ENCODE measurements at regions not wholly inside any gene's neighbourhood (a gene's known extent, or its start where the extent isn't known, plus 50 kb on each side); places are given as distances from the start of the nearest gene placed in this dataset.
"Not testable (repeated sequence)": the region's sequence is repeated elsewhere in the genome, so short reads cannot be mapped to it uniquely, and the experiment has no call there.

DNA sequence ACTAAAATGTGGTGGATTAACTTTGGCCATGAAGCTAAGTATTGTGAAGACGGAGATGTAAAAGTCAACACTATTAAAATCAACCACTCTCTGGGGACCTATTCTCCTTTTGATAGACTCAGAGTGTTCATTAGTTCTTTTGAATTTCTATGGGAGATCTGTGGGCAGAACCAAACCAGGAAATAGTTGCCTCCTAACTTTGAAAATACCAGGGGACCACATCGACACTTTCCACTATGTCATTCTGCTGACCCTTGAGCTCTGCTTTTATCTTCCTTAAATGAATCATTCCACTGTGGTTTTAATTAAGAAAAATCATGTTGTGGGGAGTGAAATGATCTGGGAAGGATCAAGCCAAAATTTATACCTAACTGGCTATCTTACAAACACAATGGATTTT is 960.5 kb downstream of the GATA3 start:
- DNase-seq = no peak

GRCh38 chr10:9015447-9015846 is 961.0 kb downstream of the GATA3 start:
- DNase-seq = no peak

- DNase-seq = no peak
Measured at GRCh38 chr10:9016930-9017329, 962.4 kb downstream of the GATA3 start.

GRCh38 chr10:9018195-9019173 is 964.0 kb downstream of the GATA3 start:
- DNase-seq = no peak

GRCh38 chr10:9023206-9023605 is 968.7 kb downstream of the GATA3 start:
- DNase-seq = no peak

DNA sequence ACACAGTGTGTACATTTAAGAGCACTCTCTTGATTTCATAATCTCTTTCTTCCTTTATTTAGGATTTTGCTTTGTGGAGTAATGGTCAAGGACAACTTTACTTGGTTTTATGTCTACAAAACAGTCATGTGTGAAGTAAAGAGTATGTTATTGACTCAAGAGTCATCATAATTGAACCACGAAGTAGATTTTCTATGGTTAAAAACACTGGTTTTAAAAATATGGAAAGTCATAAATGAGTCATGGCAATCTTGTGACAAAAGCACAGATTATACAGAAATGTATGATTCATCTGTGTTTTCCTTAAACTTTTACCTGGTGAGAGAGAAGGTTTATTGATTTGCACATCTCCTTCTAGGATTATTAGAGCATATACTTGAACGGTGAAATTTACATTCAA is 969.7 kb downstream of the GATA3 start:
- DNase-seq = no peak

DNA sequence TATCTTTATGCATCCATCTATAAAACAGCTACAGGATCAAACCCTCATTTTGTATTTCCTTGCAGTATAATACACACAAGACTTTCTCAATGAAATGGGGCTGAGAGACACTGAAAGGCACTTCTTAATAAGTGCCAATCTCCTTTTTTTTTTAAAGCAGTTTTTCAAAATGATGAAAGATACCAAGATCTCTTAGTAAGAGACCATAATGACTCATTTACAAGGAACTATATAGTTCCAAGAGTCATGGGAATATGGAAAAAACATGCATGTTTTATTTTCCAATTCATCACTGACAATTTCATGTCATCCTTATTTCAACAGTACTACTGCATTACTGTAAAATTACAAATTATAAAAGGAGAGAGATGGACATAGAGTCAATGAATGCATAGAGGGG is 973.7 kb downstream of the GATA3 start:
- DNase-seq = no peak

DNA sequence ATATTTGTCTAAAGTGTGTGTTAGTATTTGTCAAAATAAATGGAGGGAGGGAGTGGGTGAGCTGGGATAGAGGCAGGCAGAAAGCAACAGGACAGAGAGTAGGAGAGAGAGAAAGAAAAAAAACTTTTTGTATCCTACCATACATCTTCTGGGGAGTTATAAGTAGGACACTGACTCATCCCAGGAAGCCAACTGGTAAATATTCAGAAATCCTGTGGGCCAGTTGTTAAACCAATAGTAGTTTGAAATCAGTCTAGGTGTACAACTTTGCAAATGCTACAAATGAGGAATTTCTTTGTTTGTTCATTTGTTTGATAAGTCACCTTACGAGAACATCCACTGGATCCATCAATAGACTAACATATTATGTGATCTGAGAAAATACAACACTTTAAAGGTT is 980.9 kb downstream of the GATA3 start:
- DNase-seq = no peak

GRCh38 chr10:9036711-9037204 is 982.3 kb downstream of the GATA3 start:
- DNase-seq = no peak

DNA sequence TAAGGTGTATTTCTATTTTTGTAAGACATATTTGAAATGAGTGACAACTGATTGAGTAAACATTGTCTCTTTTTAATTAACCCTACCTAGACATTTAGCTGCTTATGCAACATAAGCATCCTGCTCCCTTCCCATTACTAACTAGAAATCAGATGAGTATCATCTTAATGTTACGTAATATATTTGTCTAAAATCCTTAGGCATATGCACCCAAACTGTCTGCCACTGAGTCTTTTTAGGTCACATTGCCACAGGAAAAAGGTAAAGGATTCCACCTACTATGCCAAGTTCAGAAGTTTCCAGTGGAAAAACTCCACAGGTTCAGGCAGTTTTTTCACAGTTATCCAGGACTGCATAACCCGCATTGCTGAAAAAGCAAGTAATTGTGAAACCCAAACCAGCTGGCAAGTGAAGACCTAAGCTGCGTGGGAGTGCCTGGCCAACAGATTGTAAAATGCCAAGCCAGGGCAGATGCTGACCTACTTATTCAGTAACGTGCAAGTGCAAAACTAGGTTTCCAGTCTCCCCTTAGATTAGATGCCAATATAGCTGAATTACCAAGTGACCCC is 983.7 kb downstream of the GATA3 start:
- DNase-seq = no peak

- no peak for DNase-seq
Measured at GRCh38 chr10:9043466-9043865, 989.0 kb downstream of the GATA3 start.

DNA sequence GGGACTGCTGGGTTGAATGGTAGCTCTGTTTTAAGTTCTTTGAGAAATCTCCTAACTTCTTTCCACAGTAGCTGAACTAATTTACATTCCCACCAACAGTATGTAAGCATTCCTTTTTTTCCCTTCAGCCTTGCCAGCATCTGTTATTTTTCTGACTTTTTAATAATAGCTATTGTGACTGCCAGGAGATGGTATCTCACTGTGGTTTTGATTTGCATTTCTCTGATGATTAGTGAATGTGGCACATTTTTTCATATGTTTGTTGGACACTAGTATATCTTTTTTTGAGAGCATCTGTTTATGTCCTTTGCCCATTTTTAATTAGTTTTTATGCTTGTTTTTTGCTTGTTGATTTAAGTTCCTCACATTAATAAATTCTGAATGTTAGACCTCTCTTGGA is 990.8 kb downstream of the GATA3 start:
- no peak for DNase-seq

GRCh38 chr10:9051328-9051974 is 997.0 kb downstream of the GATA3 start:
- no peak for DNase-seq

DNA sequence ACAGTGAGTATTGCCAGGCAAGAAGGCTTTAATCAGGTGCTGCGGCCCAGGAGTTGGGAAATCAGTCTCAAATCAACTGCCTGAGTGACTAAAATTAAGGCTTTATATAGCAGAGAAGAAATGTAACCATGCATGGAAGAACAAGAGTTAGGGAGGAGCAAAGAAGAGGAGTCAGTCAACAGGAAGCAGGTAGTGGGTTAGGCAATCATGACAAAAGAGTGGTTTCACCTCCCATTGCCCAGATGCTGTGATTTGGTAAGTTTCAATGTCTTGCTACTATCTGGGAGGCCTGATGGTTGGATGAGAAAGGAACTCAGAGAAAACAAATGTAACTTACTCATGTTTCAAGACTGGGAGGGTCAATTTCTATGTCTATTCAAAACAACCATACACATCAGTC is 998.3 kb downstream of the GATA3 start:
- DNase-seq = no peak

GRCh38 chr10:9056521-9056920 is 1002.0 kb downstream of the GATA3 start:
- DNase-seq = no peak

DNA sequence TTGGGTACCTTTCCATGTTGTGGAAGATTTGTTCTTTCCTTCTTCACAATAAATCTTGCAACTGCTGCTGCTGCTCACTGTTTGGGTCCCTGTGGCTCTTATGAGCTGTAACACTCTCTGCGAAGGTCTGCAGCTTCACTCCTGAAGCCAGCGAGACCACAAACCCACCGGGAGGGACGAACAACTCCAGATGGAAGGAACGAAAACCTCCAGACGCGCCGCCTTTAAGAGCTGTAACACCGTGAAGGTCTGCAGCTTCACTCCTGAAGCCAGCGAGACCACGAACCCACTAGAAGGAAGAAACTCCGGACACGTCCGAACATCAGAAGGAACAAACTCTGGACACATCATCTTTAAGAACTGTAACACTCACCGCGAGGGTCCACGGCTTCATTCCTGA is 1002.8 kb downstream of the GATA3 start:
- not testable (repeated sequence) for DNase-seq

- DNase-seq = no peak
Measured at GRCh38 chr10:9060314-9060713, 1005.8 kb downstream of the GATA3 start.

- DNase-seq = no peak
Measured at GRCh38 chr10:9061871-9062270, 1007.4 kb downstream of the GATA3 start.

GRCh38 chr10:9066152-9066551 is 1011.7 kb downstream of the GATA3 start:
- no peak for DNase-seq

GRCh38 chr10:9068003-9068402 is 1013.5 kb downstream of the GATA3 start:
- DNase-seq = no peak

- DNase-seq = no peak
Measured at GRCh38 chr10:9069136-9069535, 1014.6 kb downstream of the GATA3 start.

DNA sequence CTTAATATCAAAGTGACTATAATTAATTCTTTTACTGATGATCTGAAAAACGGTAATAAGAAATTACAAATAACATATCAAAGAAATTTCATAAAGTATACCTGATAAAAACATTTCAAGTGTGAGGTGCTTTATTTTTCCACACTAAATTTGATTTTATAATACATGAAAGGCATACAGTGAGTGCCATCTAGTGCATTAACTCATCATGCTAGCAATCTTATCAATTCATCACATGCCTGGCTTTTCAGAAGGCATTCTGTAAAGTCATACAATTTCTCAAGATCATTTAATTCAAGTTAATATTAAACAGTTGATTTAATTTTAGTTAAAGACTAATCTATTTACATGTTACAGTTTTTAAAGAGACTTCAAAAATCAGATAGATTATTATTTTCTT is 1020.9 kb downstream of the GATA3 start:
- no peak for DNase-seq

- no peak for DNase-seq
Measured at GRCh38 chr10:9076066-9076465, 1021.6 kb downstream of the GATA3 start.

DNA sequence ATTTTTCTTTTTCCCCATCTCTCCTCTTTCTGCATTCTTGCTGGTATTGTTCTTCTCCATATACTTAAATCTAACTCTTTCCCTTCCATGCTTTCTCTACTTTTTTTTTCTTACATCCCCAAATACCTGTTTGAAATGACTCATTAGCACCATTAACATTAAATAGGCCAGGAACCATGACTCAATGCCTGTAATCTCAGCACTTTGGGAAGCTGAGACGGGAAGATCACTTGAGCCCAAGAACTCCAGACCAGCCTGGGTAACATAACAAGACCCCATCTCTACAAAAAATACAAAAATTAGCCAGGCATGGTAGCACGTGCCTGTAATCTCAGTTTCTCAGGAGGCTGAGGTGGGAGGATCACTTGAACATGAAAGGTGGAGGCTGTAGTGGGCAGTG is 1026.8 kb downstream of the GATA3 start:
- no peak for DNase-seq

Data from DMS53 (cell line).